ENCODE measurements at regions not wholly inside any gene's neighbourhood (a gene's known extent, or its start where the extent isn't known, plus 50 kb on each side); places are given as distances from the start of the nearest gene placed in this dataset.

DNA sequence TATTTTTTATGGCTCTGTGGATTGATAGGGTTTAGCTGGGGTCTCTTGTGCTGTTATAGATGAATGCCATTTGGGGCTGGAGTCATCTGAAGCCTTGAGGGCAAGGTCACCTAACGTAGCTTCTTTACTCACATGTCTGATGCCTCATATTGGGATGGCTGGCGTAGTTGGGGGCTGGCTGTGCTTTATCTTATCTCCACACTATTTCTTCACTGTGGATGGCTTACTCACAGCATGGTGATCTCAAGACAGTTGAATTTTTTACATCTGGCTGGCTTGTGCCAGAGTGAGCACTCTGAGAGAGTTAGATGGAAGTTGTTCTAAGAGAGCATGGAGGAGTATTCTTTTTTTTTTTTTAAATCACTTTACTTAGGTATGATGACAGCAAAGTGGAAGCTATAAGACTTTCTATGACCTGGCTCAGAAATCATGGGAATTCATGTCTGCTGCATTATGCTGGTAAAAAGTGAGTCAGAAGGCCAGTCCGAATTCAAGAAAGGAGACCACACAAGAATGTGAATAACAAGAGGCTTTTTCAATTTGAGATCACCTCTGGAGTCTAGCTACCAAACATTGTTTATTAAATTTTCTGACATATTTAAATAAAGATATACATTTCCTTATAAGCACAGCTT is 252.4 kb upstream of the TPK1 start:
- TF ChIP-seq EZH2 (IDR thresholded peaks at IDR 0.05; ENCODE audit: borderline replicate concordance, low read depth, low read length, severe bottlenecking) = no peak
- TF ChIP-seq POLR2AphosphoS5 (IDR thresholded peaks at IDR 0.05; ENCODE audit: insufficient read depth, low read depth, low read length) = no peak
- TF ChIP-seq CTCF (IDR thresholded peaks at IDR 0.05; ENCODE audit: extremely low read depth in 1 of 2, insufficient read depth in 1 of 2, low read depth in 1 of 2, low read length in 2 of 2) = no peak

Data from endothelial cell of umbilical vein (primary cell).